Head of caudate nucleus (tissue), 42 donors: ENCODE measurements at regions not wholly inside any gene's neighbourhood (a gene's known extent, or its start where the extent isn't known, plus 50 kb on each side); places are given as distances from the start of the nearest gene placed in this dataset.
A peak's percentile ranks its signal among the peaks of the same experiment; 100 is the strongest.
"Not testable (repeated sequence)": the region's sequence is repeated elsewhere in the genome, so short reads cannot be mapped to it uniquely, and the experiment has no call there.

Experiments
- DNase-seq, 42 donors: peaks; one replicate each; pipeline versions ENCODE4 v3.0.0 to v3.0.0-alpha.2; 2020 to 2021; ENCODE audit warnings: mixed read lengths in 7 of 42
- intact Hi-C: fragments of 100-400 bp; cut with DNase I; formaldehyde crosslinking; loops from one replicate; pipeline ENCODE4 v1.15.0; 2022

GRCh38 chr12:38204831-38205230 lies 111.7 kb upstream of the ALG10B start:
- intact Hi-C loops = no loop called here
- no peak for DNase-seq

- intact Hi-C loops = no loop called here
Measured at GRCh38 chr12:38222011-38222410, 94.6 kb upstream of the ALG10B start.

GRCh38 chr12:38238328-38238727 lies 78.2 kb upstream of the ALG10B start:
- DNase-seq = peak in 5 of 42 donors; percentile 1 to 17 (median 7)
- intact Hi-C loops = not testable (repeated sequence)

More at GRCh38 chr12:38222011-38222410, 94.6 kb upstream of the ALG10B start:
- DNase-seq = no peak

GRCh38 chr12:38253778-38254177 lies 62.8 kb upstream of the ALG10B start:
- DNase-seq = no peak
- intact Hi-C loops = no loop called here

- intact Hi-C loops = no loop called here
- DNase-seq = no peak
Measured at GRCh38 chr12:38258411-38258810, 58.2 kb upstream of the ALG10B start.
